ENCODE measurements at regions not wholly inside any gene's neighbourhood (a gene's known extent, or its start where the extent isn't known, plus 50 kb on each side); places are given as distances from the start of the nearest gene placed in this dataset.

DNA sequence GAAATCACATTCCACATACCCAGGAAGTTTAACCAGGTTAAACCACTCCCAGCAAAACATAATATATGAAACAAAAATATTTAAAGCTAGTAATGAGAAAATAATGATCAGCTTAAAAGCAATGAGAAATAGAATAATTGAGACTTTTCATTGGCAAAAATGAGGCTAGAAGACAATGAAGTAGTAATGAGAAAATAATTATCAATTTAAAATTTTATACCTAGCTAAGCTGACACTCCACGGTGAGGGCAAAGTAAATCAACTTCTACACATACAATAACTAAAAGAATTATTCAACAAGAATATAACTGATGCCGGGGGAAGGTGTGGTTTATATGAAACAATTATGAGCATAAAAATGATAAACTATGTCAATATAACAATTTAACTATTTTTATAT, 82.2 kb upstream of the TES start:
- Histone ChIP-seq H3K4me3 (ENCODE audit: insufficient read depth, low read depth, low read length) (no peak overlapping the region), H3K27me3 (ENCODE audit: control insufficient read depth, insufficient read depth, low read length) (no peaks in the 10 kb centered on the region), H3K36me3 (replicated peaks; ENCODE audit: control insufficient read depth, insufficient read depth, low read length) (no peaks in the 10 kb centered on the region)
- DNase-seq, result no peak

DNA sequence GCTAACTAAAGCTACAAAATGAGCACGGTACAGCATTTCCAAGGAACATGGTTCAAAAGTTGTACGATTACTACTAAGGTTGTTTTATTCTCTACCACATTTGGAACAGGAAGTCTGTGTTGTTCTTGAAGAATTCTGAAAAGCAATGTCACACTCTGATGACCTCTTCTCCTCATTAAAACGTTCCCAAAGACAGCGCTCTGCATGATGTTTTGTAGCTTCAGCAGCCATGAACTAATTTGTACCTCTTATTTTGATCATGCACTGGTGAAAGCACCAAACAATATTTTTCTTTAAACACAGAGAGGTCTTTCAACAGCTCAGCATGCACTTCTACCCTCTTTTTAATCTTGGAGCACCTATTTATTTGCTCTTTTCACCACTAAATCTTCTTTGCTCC, 75.0 kb upstream of the TES start:
- Histone ChIP-seq H3K36me3 (replicated peaks; ENCODE audit: control insufficient read depth, insufficient read depth, low read length) (no peaks in the 10 kb centered on the region), H3K4me3 (ENCODE audit: insufficient read depth, low read depth, low read length) (no peak overlapping the region), H3K27me3 (ENCODE audit: control insufficient read depth, insufficient read depth, low read length) (no peaks in the 10 kb centered on the region)
- DNase-seq, result no peak

DNA sequence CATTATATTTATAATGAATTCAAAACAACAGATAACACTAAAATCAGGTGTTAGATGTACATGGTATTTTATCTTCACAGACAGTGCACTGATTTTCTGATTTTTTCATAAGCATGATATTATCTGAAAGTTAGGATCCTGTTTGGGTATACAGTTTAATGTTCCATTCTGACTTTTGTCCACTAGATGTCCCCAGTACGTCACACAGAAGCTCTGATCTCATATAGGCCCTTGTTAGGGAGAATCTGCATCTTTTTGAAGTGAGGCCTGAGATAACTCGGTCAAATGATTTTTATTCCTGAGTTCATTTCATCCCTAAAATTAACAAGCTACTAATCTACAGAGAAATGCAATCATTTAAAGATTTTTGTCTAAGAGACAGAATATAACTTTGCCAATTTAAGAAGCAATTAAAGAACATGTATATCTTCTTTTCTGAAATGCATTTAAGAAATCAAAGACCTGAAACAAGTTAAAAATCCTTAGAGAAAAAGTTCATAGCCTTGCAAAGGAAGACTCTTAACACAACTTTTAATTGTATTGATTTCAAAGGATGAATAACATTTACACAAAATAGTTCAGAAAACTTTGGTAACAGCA, 72.0 kb upstream of the TES start:
- no peak overlapping the region for H3K4me3 ChIP-seq (ENCODE audit: insufficient read depth, low read depth, low read length)
- peak; percentile 13 for DNase-seq
- no peaks in the 10 kb centered on the region for H3K36me3 ChIP-seq (replicated peaks; ENCODE audit: control insufficient read depth, insufficient read depth, low read length)
- no peaks in the 10 kb centered on the region for H3K27me3 ChIP-seq (ENCODE audit: control insufficient read depth, insufficient read depth, low read length)

DNA sequence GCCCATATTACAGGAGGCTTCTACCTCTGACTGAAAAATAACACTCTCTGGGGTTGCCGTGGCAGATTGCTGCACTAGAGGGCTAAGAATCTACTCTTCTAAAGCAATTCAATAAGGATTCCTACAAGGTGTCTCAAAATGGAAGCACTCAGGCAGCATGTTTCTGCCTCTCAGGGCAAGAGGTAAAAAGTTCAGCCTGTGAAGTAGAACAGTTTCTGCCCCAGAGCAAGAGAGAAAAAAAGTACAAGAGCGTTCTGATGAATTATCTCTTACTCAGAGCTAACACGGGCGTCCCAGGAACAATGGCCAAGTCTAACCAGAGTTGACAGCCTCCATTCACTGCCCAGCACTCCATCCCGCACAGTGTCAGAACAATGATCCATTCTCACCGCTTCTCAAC, 71.3 kb upstream of the TES start:
- Histone ChIP-seq H3K36me3 (replicated peaks; ENCODE audit: control insufficient read depth, insufficient read depth, low read length) (no peaks in the 10 kb centered on the region), H3K4me3 (ENCODE audit: insufficient read depth, low read depth, low read length) (no peak overlapping the region), H3K27me3 (ENCODE audit: control insufficient read depth, insufficient read depth, low read length) (no peaks in the 10 kb centered on the region)
- DNase-seq, result no peak

DNA sequence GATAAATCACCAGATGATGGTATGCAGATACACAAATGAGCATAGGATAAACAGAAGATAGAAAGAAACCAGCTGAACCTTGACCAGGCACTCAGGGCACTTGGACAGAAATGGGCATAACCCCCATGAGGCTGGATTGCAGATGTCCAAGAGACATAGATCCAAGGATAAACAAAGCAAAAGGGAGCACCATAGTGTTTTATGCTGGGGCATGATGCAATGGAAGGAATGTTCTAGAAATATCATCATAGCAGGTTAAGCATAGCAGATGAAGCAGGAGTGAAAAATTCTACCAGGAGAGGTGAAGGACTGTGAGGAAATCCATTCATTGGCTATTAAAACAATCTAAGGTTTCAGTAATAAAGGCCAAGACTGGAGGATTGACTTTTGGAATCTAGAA, 70.5 kb upstream of the TES start:
- DNase-seq, result no peak
- Histone ChIP-seq H3K4me3 (ENCODE audit: insufficient read depth, low read depth, low read length) (no peak overlapping the region), H3K27me3 (ENCODE audit: control insufficient read depth, insufficient read depth, low read length) (no peaks in the 10 kb centered on the region), H3K36me3 (replicated peaks; ENCODE audit: control insufficient read depth, insufficient read depth, low read length) (no peaks in the 10 kb centered on the region)

DNA sequence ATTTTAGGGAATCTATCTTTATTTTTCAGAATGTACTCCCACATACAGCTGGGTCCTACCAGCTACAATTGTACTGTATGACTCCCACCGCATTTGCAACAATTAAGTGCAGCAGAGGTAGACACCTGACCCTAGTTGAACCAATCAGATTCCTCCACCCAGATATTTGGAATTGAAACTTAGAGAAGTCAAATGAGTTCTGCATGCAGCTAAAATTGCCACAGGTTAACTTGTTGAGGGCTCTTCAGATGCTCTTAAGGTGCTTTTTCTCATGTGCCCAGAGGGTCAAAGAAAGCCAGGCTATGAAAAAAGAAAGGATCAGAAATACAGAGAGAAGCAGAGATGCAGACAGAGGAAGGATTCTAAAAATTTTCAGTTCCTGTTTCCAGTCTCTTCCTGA, 68.0 kb upstream of the TES start:
- Histone ChIP-seq H3K36me3 (replicated peaks; ENCODE audit: control insufficient read depth, insufficient read depth, low read length) (no peaks in the 10 kb centered on the region), H3K4me3 (ENCODE audit: insufficient read depth, low read depth, low read length) (no peak overlapping the region), H3K27me3 (ENCODE audit: control insufficient read depth, insufficient read depth, low read length) (no peaks in the 10 kb centered on the region)
- no peak for DNase-seq

DNA sequence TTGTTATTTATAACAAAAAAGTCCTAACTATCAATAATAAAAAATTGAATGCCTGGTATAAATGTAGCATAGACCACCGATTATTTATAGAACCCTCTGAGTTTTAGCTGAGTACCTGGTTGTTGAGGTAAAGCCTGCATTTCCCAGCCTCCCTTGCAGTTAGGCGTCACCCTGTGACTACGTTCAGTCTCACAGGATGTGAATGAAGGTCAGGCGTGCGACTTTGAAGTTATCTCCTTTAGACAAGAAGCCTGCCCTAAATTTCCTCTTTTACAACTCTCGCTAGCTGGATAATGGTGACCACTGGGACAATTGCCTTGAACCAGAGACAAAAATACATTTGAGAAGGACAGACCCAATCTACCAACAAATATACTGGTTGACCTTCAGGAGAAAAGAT, 67.5 kb upstream of the TES start:
- Histone ChIP-seq H3K27me3 (ENCODE audit: control insufficient read depth, insufficient read depth, low read length) (no peaks in the 10 kb centered on the region), H3K36me3 (replicated peaks; ENCODE audit: control insufficient read depth, insufficient read depth, low read length) (no peaks in the 10 kb centered on the region), H3K4me3 (ENCODE audit: insufficient read depth, low read depth, low read length) (no peak overlapping the region)
- DNase-seq, result no peak

DNA sequence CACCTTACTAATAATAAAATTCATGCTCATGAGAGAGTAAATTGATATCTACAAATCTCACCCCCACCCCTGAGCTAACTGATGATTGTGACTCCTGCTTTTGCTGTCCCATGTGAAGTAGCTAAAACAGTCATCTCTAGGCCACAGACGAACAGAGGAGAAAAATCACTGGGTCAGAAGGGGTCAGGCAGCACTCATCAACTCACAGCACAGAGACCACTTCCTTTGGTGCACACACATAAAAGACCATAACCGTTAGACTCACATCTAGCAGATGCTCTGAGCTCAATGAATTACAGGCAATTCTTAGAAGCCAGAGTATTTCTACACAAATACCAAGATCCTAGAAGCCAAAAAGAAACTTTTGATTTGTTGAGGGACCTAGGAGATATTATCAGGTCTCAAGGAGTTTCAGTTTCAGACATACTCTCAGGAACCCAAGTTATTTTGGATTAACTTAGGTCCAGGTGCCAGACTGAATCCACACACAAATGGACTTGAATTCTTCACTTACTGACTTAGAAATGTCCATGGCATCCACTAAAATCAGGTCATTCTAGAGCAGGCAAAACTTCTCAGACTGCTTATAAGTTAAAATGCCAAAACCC, 65.0 kb upstream of the TES start:
- Histone ChIP-seq H3K36me3 (replicated peaks; ENCODE audit: control insufficient read depth, insufficient read depth, low read length) (no peaks in the 10 kb centered on the region), H3K4me3 (ENCODE audit: insufficient read depth, low read depth, low read length) (no peak overlapping the region), H3K27me3 (ENCODE audit: control insufficient read depth, insufficient read depth, low read length) (no peaks in the 10 kb centered on the region)
- DNase-seq, result no peak

DNA sequence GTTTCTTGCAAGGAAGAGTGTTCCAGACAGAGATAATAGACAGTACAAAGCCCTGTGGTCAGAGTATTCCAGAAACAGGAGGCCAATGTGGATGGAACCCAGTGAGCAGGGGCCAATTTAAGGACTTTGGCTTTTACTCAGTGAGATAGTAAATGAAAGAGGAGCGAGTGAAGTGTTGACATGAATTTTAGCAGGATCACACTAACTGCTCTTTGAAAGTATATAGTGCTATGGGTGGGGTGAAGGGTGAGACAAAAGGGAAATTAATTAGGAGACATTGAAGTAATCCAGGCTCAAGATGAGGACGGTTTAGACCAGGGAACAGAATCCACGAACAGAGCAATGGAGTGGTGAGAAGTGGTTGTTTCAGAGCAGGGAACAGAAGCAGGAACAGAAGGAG, 62.2 kb upstream of the TES start:
- H3K4me3 ChIP-seq (ENCODE audit: insufficient read depth, low read depth, low read length), result no peak overlapping the region
- no peak for DNase-seq
- H3K27me3 ChIP-seq (ENCODE audit: control insufficient read depth, insufficient read depth, low read length), result no peaks in the 10 kb centered on the region
- no peaks in the 10 kb centered on the region for H3K36me3 ChIP-seq (replicated peaks; ENCODE audit: control insufficient read depth, insufficient read depth, low read length)

DNA sequence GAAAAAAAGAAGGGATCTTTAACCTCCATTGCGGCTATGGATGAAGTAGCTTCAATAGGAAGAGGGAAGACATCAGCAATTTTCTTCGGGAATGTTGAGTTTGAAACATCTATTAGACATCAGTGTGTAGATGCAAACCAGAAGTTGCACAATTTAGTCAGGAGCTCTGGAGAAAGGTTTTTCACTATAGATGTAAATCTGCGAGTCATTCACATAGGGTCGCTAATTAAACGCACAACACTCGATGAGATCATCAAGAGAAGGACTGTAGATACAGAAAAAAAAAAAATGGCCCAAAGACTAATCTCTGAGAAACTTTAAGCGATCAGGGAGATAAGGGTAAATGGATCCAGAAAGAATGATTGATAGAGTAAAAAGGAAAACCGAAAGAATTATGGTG, 61.7 kb upstream of the TES start:
- no peaks in the 10 kb centered on the region for H3K36me3 ChIP-seq (replicated peaks; ENCODE audit: control insufficient read depth, insufficient read depth, low read length)
- H3K27me3 ChIP-seq (ENCODE audit: control insufficient read depth, insufficient read depth, low read length), result no peaks in the 10 kb centered on the region
- H3K4me3 ChIP-seq (ENCODE audit: insufficient read depth, low read depth, low read length), result no peak overlapping the region
- DNase-seq, result no peak

DNA sequence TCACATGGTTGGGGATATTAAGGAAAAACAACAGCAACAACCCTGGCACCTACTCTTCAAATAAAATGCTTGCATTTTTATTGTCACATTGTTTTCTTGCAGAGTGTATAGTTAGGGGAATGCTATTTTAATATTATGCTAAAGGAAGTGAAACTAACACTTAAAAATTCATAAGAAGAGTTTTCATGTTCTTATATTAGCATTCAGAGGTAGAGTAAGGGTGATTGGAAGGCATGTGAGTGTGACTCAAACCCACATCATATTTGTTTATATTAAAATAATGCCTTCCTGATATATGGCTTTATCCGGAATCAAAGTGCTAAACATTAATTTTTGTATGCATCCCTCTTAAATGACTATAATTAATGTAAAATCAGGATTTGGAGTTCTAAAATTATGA, 59.8 kb upstream of the TES start:
- H3K27me3 ChIP-seq (ENCODE audit: control insufficient read depth, insufficient read depth, low read length), result no peaks in the 10 kb centered on the region
- no peak overlapping the region for H3K4me3 ChIP-seq (ENCODE audit: insufficient read depth, low read depth, low read length)
- no peaks in the 10 kb centered on the region for H3K36me3 ChIP-seq (replicated peaks; ENCODE audit: control insufficient read depth, insufficient read depth, low read length)
- no peak for DNase-seq

DNA sequence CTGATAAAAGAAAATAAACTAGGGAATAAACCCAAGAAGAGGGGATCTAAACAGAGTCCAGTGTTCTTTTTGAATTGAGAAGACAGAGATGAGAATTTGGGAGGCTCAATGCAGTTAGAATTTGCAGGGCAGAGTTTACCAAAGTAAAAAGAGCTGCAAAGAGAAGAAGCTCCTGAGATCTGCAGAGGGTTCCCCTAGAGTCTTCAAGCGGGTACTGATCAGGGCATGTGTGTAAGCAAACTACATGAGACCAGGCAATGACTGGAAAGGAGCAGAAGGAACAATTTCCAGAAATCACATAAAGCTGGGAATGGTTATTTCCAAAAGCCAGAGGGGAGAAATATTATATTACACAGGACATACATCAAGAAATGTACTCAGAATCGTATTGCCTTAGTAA, 58.1 kb upstream of the TES start:
- Histone ChIP-seq H3K36me3 (replicated peaks; ENCODE audit: control insufficient read depth, insufficient read depth, low read length) (no peaks in the 10 kb centered on the region), H3K27me3 (ENCODE audit: control insufficient read depth, insufficient read depth, low read length) (no peaks in the 10 kb centered on the region), H3K4me3 (ENCODE audit: insufficient read depth, low read depth, low read length) (no peak overlapping the region)
- no peak for DNase-seq

DNA sequence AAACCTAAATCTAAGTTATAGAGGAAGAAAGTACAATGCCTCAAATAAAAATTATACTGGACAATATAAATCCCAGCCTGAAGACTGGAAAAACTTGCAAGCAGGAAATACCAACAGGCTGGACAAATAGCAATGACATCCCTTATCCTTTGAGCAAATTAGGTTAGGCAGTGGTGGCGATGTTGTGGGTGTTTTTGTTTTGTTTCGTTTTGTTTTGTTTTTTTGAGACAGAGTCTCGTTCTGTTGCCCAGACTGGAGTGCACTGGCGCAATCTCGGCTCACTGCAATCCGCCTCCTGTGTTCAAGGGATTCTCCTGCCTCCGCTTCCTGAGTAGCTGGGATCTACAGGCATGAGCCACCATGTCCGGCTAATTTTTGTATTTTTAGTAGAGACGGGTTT, 57.3 kb upstream of the TES start:
- Histone ChIP-seq H3K27me3 (ENCODE audit: control insufficient read depth, insufficient read depth, low read length) (no peaks in the 10 kb centered on the region), H3K36me3 (replicated peaks; ENCODE audit: control insufficient read depth, insufficient read depth, low read length) (no peaks in the 10 kb centered on the region), H3K4me3 (ENCODE audit: insufficient read depth, low read depth, low read length) (no peak overlapping the region)
- DNase-seq, result no peak

DNA sequence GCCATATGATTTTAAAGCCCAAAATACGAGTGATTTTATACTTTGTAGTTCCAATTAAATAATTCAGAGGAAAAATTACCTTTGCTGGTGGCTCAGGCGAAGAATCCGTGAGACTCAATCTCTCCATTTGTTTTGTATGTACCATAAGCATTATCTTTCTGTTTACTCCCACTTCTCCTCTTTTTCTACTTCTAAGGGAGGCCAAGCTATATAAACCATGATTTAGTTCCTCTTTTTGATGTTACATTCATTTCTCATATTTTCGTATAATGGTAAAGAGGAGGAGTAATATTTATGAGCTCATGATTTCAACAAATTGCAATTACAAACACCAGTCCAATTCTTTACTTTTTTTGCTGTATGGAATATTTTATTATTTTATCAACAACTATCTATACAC, 50.6 kb upstream of the TES start:
- no peak for DNase-seq
- H3K27me3 ChIP-seq (ENCODE audit: control insufficient read depth, insufficient read depth, low read length), result no peaks in the 10 kb centered on the region
- no peaks in the 10 kb centered on the region for H3K36me3 ChIP-seq (replicated peaks; ENCODE audit: control insufficient read depth, insufficient read depth, low read length)
- H3K4me3 ChIP-seq (ENCODE audit: insufficient read depth, low read depth, low read length), result no peak overlapping the region

Data from H7 (cell line).